SK-N-SH (cell line): ENCODE measurements at regions not wholly inside any gene's neighbourhood (a gene's known extent, or its start where the extent isn't known, plus 50 kb on each side); places are given as distances from the start of the nearest gene placed in this dataset.
"Not testable (repeated sequence)": the region's sequence is repeated elsewhere in the genome, so short reads cannot be mapped to it uniquely, and the experiment has no call there.

ENCODE experiments used
- CTCF ChIA-PET: fragments of 300-600, 350-600 bp; formaldehyde crosslinking; extraction: SDS; loops from one replicate; lab custom pipeline; 2021; lab: Yijun Ruan, JAX
- POLR2A ChIA-PET: fragments of 350-600 bp; sonication (Branson Sonifier 250); formaldehyde crosslinking; extraction: SDS; loops from one replicate; lab custom pipeline; 2020; ENCODE audit warnings: antibody characterized with exemption, inconsistent platforms; lab: Yijun Ruan, JAX
- DNase-seq: peaks from one replicate; pipeline ENCODE4 v3.0.0; 2012
- H2AFZ ChIP-seq: fragments of 200-600 bp; sonication (generic); 2 replicates; pipeline ENCODE4 v1.8.1; 2016; ENCODE audit warnings: antibody characterized with exemption, mild to moderate bottlenecking, low read depth
- H3F3A ChIP-seq: fragments of 200-600 bp; sonication (generic); replicated peaks from 2 replicates; pipeline ENCODE3; 2016; ENCODE audit warnings: antibody characterized with exemption, mild to moderate bottlenecking; ENCODE audit not compliant: insufficient read depth
- H3K27ac ChIP-seq, 2 experiments: fragments of 200-500 bp in 1 of 2; fragments of 200-600 bp in 1 of 2; sonication (Bioruptor generic) in 1 of 2; sonication (generic), shearing (Covaris generic) in 1 of 2; 2 replicates each; pipeline versions ENCODE4 v1.5.1 to v1.6.1; 2014 to 2016; ENCODE audit warnings: low read depth in 2 of 2, inconsistent platforms in 1 of 2, low read length in 1 of 2, mild to moderate bottlenecking in 1 of 2, mixed read lengths in 1 of 2
- H3K27me3 ChIP-seq: fragments of 200-600 bp; sonication (generic), shearing (Covaris generic); 2 replicates; pipeline ENCODE4 v1.6.1; 2016; ENCODE audit warnings: mixed run types; ENCODE audit not compliant: insufficient read depth
- H3K36me3 ChIP-seq, 2 experiments: fragments of 200-500 bp in 1 of 2; fragments of 200-600 bp in 1 of 2; sonication (Bioruptor generic) in 1 of 2; sonication (generic) in 1 of 2; replicated peaks in 1 of 2; 2 replicates each; pipeline versions ENCODE3 to v1.5.1; 2014 to 2016; ENCODE audit warnings: low read length in 1 of 2, mild to moderate bottlenecking in 1 of 2; ENCODE audit not compliant: insufficient read depth in 2 of 2, control insufficient read depth in 1 of 2
- H3K4me1 ChIP-seq, 2 experiments: fragments of 200-500 bp in 1 of 2; fragments of 200-600 bp in 1 of 2; sonication (Bioruptor generic) in 1 of 2; sonication (generic), shearing (Covaris generic) in 1 of 2; 2 replicates each; pipeline versions ENCODE4 v1.5.1 to v1.6.1; 2014 to 2016; ENCODE audit warnings: low read depth in 1 of 2, low read length in 1 of 2, mixed run types in 1 of 2; ENCODE audit not compliant: insufficient read depth in 2 of 2, control insufficient read depth in 1 of 2
- H3K4me2 ChIP-seq: fragments of 200-600 bp; sonication (generic), shearing (Covaris generic); 2 replicates; pipeline ENCODE4 v1.6.1; 2017; ENCODE audit warnings: mixed run types
- H3K4me3 ChIP-seq, 2 experiments: fragments of 200-500 bp in 1 of 2; fragments of 200-600 bp in 1 of 2; sonication (Bioruptor generic) in 1 of 2; sonication (generic), shearing (Covaris generic) in 1 of 2; 2 replicates each; pipeline versions ENCODE4 v1.5.1 to v1.8.1; 2014 to 2016; ENCODE audit warnings: low read depth in 2 of 2, inconsistent platforms in 1 of 2, low read length in 1 of 2, mild to moderate bottlenecking in 1 of 2, mixed read lengths in 1 of 2, moderate library complexity in 1 of 2
- H3K79me2 ChIP-seq: fragments of 200-600 bp; sonication (generic); 2 replicates; pipeline ENCODE4 v1.8.1; 2017; ENCODE audit warnings: mild to moderate bottlenecking; ENCODE audit not compliant: insufficient read depth
- H3K9ac ChIP-seq: fragments of 200-600 bp; sonication (generic); 2 replicates; pipeline ENCODE4 v1.6.1; 2017; ENCODE audit warnings: mixed run types
- H3K9me2 ChIP-seq: fragments of 200-600 bp; sonication (generic); 2 replicates; pipeline ENCODE4 v1.6.1; 2017; ENCODE audit warnings: mixed run types
- H3K9me3 ChIP-seq: fragments of 200-600 bp; sonication (generic); 2 replicates; pipeline ENCODE4 v1.6.1; 2017; ENCODE audit warnings: mixed run types, mild to moderate bottlenecking, moderate library complexity
- H4K20me1 ChIP-seq: fragments of 200-600 bp; sonication (generic); 2 replicates; pipeline ENCODE4 v1.6.1; 2017; ENCODE audit warnings: mild to moderate bottlenecking, mixed run types; ENCODE audit not compliant: insufficient read depth
- CHD2 ChIP-seq: fragments of 150-350 bp; IDR thresholded peaks from 2 replicates; pipeline ENCODE4 v1.6.1; 2018; ENCODE audit warnings: low read length; ENCODE audit not compliant: partially characterized antibody
- ELF1 ChIP-seq: IDR thresholded peaks from 2 replicates; pipeline ENCODE4 v1.4.0; 2012
- EZH2phosphoT487 ChIP-seq: fragments of 200-600 bp; sonication (generic); IDR thresholded peaks from 2 replicates; pipeline ENCODE4 v1.6.1; 2017; ENCODE audit warnings: low read depth, mixed run types, mild to moderate bottlenecking, antibody characterized with exemption, moderate library complexity, borderline replicate concordance
- FOSL2 ChIP-seq: IDR thresholded peaks from 2 replicates; pipeline ENCODE4 v1.4.0; 2012; ENCODE audit warnings: low read depth, mild to moderate bottlenecking, moderate library complexity, borderline replicate concordance
- FOXJ3 ChIP-seq: sonication (generic); formaldehyde crosslinking; IDR thresholded peaks from 2 replicates; pipeline ENCODE4 v1.5.1; 2020; ENCODE audit warnings: mild to moderate bottlenecking, missing genetic modification reagents
- FOXM1 ChIP-seq: IDR thresholded peaks from 2 replicates; pipeline ENCODE4 v1.4.0; 2012; ENCODE audit warnings: low read depth, mild to moderate bottlenecking
- GABPA ChIP-seq: IDR thresholded peaks from 2 replicates; pipeline ENCODE4 v1.4.0; 2012; ENCODE audit warnings: low read depth, mild to moderate bottlenecking
- JUND ChIP-seq: IDR thresholded peaks from 2 replicates; pipeline ENCODE4 v1.4.0; 2012
- MEF2A ChIP-seq: IDR thresholded peaks from 2 replicates; pipeline ENCODE4 v1.4.0; 2012; ENCODE audit warnings: low read depth, borderline replicate concordance
- POLR2AphosphoS5 ChIP-seq: IDR thresholded peaks from 2 replicates; pipeline ENCODE4 v1.6.1; 2012; ENCODE audit warnings: low read depth, low read length
- RAD21 ChIP-seq: IDR thresholded peaks from 2 replicates; pipeline ENCODE4 v1.6.1; 2012; ENCODE audit warnings: mild to moderate bottlenecking, low read length
- RCOR1 ChIP-seq: fragments of 150-350 bp; IDR thresholded peaks from 2 replicates; pipeline ENCODE4 v1.6.1; 2017; ENCODE audit warnings: antibody characterized with exemption, low read length
- RFX5 ChIP-seq: IDR thresholded peaks from 2 replicates; pipeline ENCODE4 v1.6.1; 2012; ENCODE audit warnings: mild to moderate bottlenecking, improper control_type of control experiment, low read length
- RXRA ChIP-seq: IDR thresholded peaks from 2 replicates; pipeline ENCODE4 v1.4.0; 2012; ENCODE audit warnings: low read depth, mild to moderate bottlenecking, borderline replicate concordance
- SIN3A ChIP-seq: IDR thresholded peaks from 2 replicates; pipeline ENCODE4 v1.6.1; 2012; ENCODE audit warnings: low read depth, mild to moderate bottlenecking, low read length, moderate library complexity, borderline replicate concordance
- TCF12 ChIP-seq: IDR thresholded peaks from 2 replicates; pipeline ENCODE4 v1.4.0; 2012
- TEAD4 ChIP-seq: IDR thresholded peaks from 2 replicates; pipeline ENCODE4 v1.4.0; 2012; ENCODE audit warnings: mild to moderate bottlenecking, borderline replicate concordance; ENCODE audit not compliant: insufficient read depth
- USF1 ChIP-seq: IDR thresholded peaks from 2 replicates; pipeline ENCODE4 v1.4.0; 2012; ENCODE audit warnings: low read depth, borderline replicate concordance
- WGBS: methylation state at CpG from one replicate; pipeline ENCODE4 v1.1.6; 2017; ENCODE audit warnings: low lambda C conversion rate; 5-methylcytosine and 5-hydroxymethylcytosine counted together
- TF ChIP-seq, protein P1 (sequence below): IDR thresholded peaks from 2 replicates; pipeline ENCODE4; 2012
- TF ChIP-seq, protein P2 (sequence below): IDR thresholded peaks from 2 replicates; pipeline ENCODE4 v1.4.0; 2012; ENCODE audit warnings: low read depth

DNA sequence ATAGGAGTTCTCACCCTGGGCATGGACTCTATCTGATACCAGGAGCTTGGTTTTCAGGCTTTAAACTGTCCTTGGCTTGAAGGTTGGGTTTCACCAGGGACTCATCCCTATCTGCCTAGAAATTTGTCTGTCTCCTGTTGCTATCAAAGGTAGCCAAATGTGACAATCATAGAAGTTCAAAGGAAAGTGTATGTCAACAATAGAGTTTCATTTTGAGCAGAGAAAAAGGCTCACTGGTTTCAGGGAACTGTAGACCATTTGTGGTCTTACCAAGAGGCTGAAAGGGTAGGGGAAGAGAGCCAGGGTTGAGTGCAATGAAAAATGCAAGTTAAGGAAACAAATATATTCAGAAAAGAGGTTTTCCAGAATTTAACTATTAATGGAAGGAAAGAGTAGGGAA is 966.8 kb upstream of the CITED2 start:
- Histone ChIP-seq H2AFZ (no peak overlapping the region), H3K27me3 (no peaks in the 10 kb centered on the region), H3F3A (peaks cover 14% of the 10 kb centered on the region), H3K9me2 (no peaks in the 10 kb centered on the region), H3K79me2 (no peaks in the 10 kb centered on the region), H3K4me3 (no peak overlapping the region), H3K27ac (no peak overlapping the region), H3K4me2 (no peak overlapping the region), H4K20me1 (no peaks in the 10 kb centered on the region), H3K36me3 (no peaks in the 10 kb centered on the region), H3K9ac (no peak overlapping the region), H3K4me1 (0 out of 4 replicates have a peak, but pooled peaks cover 0 to 3% of the 10 kb centered on the region in 2 experiments), H3K9me3 (peaks cover 3% of the 10 kb centered on the region; the same call in 1 of the 2 replicates)
- no peak for DNase-seq
- CTCF ChIA-PET, result no interaction called here
- TF ChIP-seq USF1, result no peak
- TF ChIP-seq, protein P1, sequence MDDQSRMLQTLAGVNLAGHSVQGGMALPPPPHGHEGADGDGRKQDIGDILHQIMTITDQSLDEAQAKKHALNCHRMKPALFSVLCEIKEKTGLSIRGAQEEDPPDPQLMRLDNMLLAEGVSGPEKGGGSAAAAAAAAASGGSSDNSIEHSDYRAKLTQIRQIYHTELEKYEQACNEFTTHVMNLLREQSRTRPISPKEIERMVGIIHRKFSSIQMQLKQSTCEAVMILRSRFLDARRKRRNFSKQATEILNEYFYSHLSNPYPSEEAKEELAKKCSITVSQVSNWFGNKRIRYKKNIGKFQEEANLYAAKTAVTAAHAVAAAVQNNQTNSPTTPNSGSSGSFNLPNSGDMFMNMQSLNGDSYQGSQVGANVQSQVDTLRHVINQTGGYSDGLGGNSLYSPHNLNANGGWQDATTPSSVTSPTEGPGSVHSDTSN, result no peak
- TF ChIP-seq FOSL2, result no peak
- POLR2A ChIA-PET, result no interaction called here

- Histone ChIP-seq H4K20me1 (no peaks in the 10 kb centered on the region), H3K9me2 (no peaks in the 10 kb centered on the region), H3F3A (peaks cover 14% of the 10 kb centered on the region), H3K9me3 (peaks cover 3% of the 10 kb centered on the region; the same call in 1 of the 2 replicates), H3K27ac (no peak overlapping the region), H3K79me2 (no peaks in the 10 kb centered on the region), H3K36me3 (no peaks in the 10 kb centered on the region), H3K4me3 (no peak overlapping the region), H3K27me3 (no peaks in the 10 kb centered on the region), H3K4me1 (0 out of 4 replicates have a peak, but pooled peaks cover 0 to 3% of the 10 kb centered on the region in 2 experiments), H3K4me2 (no peak overlapping the region), H3K9ac (no peak overlapping the region), H2AFZ (no peak overlapping the region)
- WGBS, result 44% methylated on average over 3 of the region's 3 CpGs
- TF ChIP-seq ELF1, result no peak
- no peak for TF ChIP-seq RCOR1
- TF ChIP-seq RAD21, result no peak
- TF ChIP-seq JUND, result no peak
- TF ChIP-seq RXRA, result no peak
- no peak for TF ChIP-seq POLR2AphosphoS5
- no peak for TF ChIP-seq FOXJ3 (CRISPR knock-in tag)
- no peak for TF ChIP-seq TEAD4
- TF ChIP-seq FOXM1, result no peak
- no peak for TF ChIP-seq MEF2A
- TF ChIP-seq EZH2phosphoT487, result no peak
- no peak for TF ChIP-seq TCF12
- no peak for TF ChIP-seq FOSL2
- TF ChIP-seq SIN3A, result no peak
- no peak for TF ChIP-seq RFX5
- TF ChIP-seq, protein P2, sequence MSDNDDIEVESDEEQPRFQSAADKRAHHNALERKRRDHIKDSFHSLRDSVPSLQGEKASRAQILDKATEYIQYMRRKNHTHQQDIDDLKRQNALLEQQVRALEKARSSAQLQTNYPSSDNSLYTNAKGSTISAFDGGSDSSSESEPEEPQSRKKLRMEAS, result no peak
- TF ChIP-seq CHD2, result no peak
- no peak for TF ChIP-seq GABPA
- TF ChIP-seq, protein P1, result no peak
- CTCF ChIA-PET, result no interaction called here
- POLR2A ChIA-PET, result no interaction called here
- DNase-seq, result no peak
These were observed 966.3 kb upstream of the CITED2 start for GRCh38 chr6:140340795-140341194.

GRCh38 chr6:140339084-140339483 is 964.6 kb upstream of the CITED2 start:
- H3K9ac ChIP-seq, H3K9me3 ChIP-seq, H3K4me1 ChIP-seq, H3K27ac ChIP-seq, H3K4me3 ChIP-seq, DNase-seq, H3K79me2 ChIP-seq, H3K36me3 ChIP-seq, CTCF ChIA-PET, H3F3A ChIP-seq, H4K20me1 ChIP-seq, H3K4me2 ChIP-seq, H2AFZ ChIP-seq, POLR2A ChIA-PET, H3K27me3 ChIP-seq, H3K9me2 ChIP-seq: not testable (repeated sequence)
- WGBS, result 77% methylated on average over 2 of the region's 2 CpGs
